Endothelial cell of umbilical vein (primary cell): ENCODE measurements at regions not wholly inside any gene's neighbourhood (a gene's known extent, or its start where the extent isn't known, plus 50 kb on each side); places are given as distances from the start of the nearest gene placed in this dataset.

Experiments
- CTCF ChIP-seq, 2 donors: IDR thresholded peaks; 1 replicate in 1 of 2; 2 replicates in 1 of 2; pipeline ENCODE4 v1.5.1; 2011; ENCODE audit warnings: low read length in 2 of 2, mild to moderate bottlenecking in 2 of 2, moderate library complexity in 2 of 2, control low read depth in 1 of 2, inconsistent platforms in 1 of 2, low read depth in 1 of 2; ENCODE audit not compliant: insufficient read depth in 1 of 2; ENCODE audit errors: extremely low read depth in 1 of 2
- EZH2 ChIP-seq: IDR thresholded peaks from 2 replicates; pipeline ENCODE4 v1.6.1; 2012; ENCODE audit warnings: borderline replicate concordance, low read depth, mild to moderate bottlenecking, moderate library complexity, low read length, inconsistent platforms; ENCODE audit not compliant: severe bottlenecking
- FOS ChIP-seq: IDR thresholded peaks from 2 replicates; pipeline ENCODE4 v1.6.1; 2011; ENCODE audit warnings: mild to moderate bottlenecking, low read length, moderate library complexity, borderline replicate concordance; ENCODE audit not compliant: insufficient read depth
- JUN ChIP-seq: IDR thresholded peaks from 2 replicates; pipeline ENCODE4 v1.6.1; 2011; ENCODE audit warnings: borderline replicate concordance, low read depth; ENCODE audit not compliant: insufficient read length, insufficient read depth
- MAX ChIP-seq: IDR thresholded peaks from 2 replicates; pipeline ENCODE4 v1.6.1; 2011; ENCODE audit not compliant: insufficient read depth, insufficient read length
- MYC ChIP-seq: IDR thresholded peaks from one replicate; pipeline ENCODE4 v1.6.1; 2011; ENCODE audit warnings: mild to moderate bottlenecking, low read depth, low read length
- POLR2A ChIP-seq: IDR thresholded peaks from 2 replicates; pipeline ENCODE4 v1.6.1; 2012; ENCODE audit warnings: low read depth, mild to moderate bottlenecking, control low read depth, low read length
- POLR2AphosphoS5 ChIP-seq: IDR thresholded peaks from 2 replicates; pipeline ENCODE4 v1.6.1; 2012; ENCODE audit warnings: low read depth, mild to moderate bottlenecking, control low read depth, low read length, moderate library complexity; ENCODE audit not compliant: insufficient read depth

GRCh38 chr6:164478426-164478825 lies 831.0 kb downstream of the C6orf118 start:
- TF ChIP-seq CTCF (IDR thresholded peaks at IDR 0.05; ENCODE audit: extremely low read depth in 1 of 2, insufficient read depth in 1 of 2, low read depth in 1 of 2, low read length in 2 of 2) (no peak), EZH2 (no peak), POLR2A (no peak), MAX (no peak), POLR2AphosphoS5 (no peak), MYC (no peak), JUN (no peak), FOS (no peak)
